ENCODE measurements at regions not wholly inside any gene's neighbourhood (a gene's known extent, or its start where the extent isn't known, plus 50 kb on each side); places are given as distances from the start of the nearest gene placed in this dataset.

- no peak for DNase-seq (ENCODE audit: low read depth)
Observed at GRCh38 chr1:91575909-91576519, 75.4 kb downstream of the CDC7 start.

- no peak for DNase-seq (ENCODE audit: low read depth)
Observed at GRCh38 chr1:91578320-91579109, 77.9 kb downstream of the CDC7 start.

- no peak for DNase-seq (ENCODE audit: low read depth)
Observed at GRCh38 chr1:91579658-91580228, 79.1 kb downstream of the CDC7 start.

- peak; percentile 98 for DNase-seq (ENCODE audit: low read depth)
Observed at GRCh38 chr1:91582431-91582921, 81.8 kb downstream of the CDC7 start.

- DNase-seq (ENCODE audit: low read depth) = peak; percentile 97
Observed at GRCh38 chr1:91583326-91583755, 82.7 kb downstream of the CDC7 start.

- no peak for DNase-seq (ENCODE audit: low read depth)
Observed at GRCh38 chr1:91584309-91584708, 83.7 kb downstream of the CDC7 start.

GRCh38 chr1:91584878-91585277 is 84.2 kb downstream of the CDC7 start:
- DNase-seq (ENCODE audit: low read depth) = no peak

- no peak for DNase-seq (ENCODE audit: low read depth)
Observed at GRCh38 chr1:91585502-91585901, 84.9 kb downstream of the CDC7 start.

GRCh38 chr1:91585982-91586381 is 85.3 kb downstream of the CDC7 start:
- DNase-seq (ENCODE audit: low read depth) = no peak

- DNase-seq (ENCODE audit: low read depth) = no peak
Observed at GRCh38 chr1:91589437-91589836, 88.8 kb downstream of the CDC7 start.

- no peak for DNase-seq (ENCODE audit: low read depth)
Observed at GRCh38 chr1:91591175-91591974, 90.7 kb downstream of the CDC7 start.

- DNase-seq (ENCODE audit: low read depth) = no peak
Observed at GRCh38 chr1:91592716-91593477, 92.2 kb downstream of the CDC7 start.

GRCh38 chr1:91594383-91595055 is 93.9 kb downstream of the CDC7 start:
- DNase-seq (ENCODE audit: low read depth) = no peak

- no peak for DNase-seq (ENCODE audit: low read depth)
Observed at GRCh38 chr1:91596474-91596873, 95.8 kb downstream of the CDC7 start.

- no peak for DNase-seq (ENCODE audit: low read depth)
Observed at GRCh38 chr1:91597215-91597614, 96.6 kb downstream of the CDC7 start.

GRCh38 chr1:91600431-91601337 is 100.0 kb downstream of the CDC7 start:
- DNase-seq (ENCODE audit: low read depth) = no peak

GRCh38 chr1:91601554-91602376 is 101.1 kb downstream of the CDC7 start:
- no peak for DNase-seq (ENCODE audit: low read depth)

GRCh38 chr1:91603409-91603808 is 102.8 kb downstream of the CDC7 start:
- no peak for DNase-seq (ENCODE audit: low read depth)

- DNase-seq (ENCODE audit: low read depth) = no peak
Observed at GRCh38 chr1:91604632-91605031, 104.0 kb downstream of the CDC7 start.

All from HS-5 (cell line).